IPS DF 6.9 (cell line): ENCODE measurements at regions not wholly inside any gene's neighbourhood (a gene's known extent, or its start where the extent isn't known, plus 50 kb on each side); places are given as distances from the start of the nearest gene placed in this dataset.
"Not testable (repeated sequence)": the region's sequence is repeated elsewhere in the genome, so short reads cannot be mapped to it uniquely, and the experiment has no call there.

ENCODE experiments used
- DNase-seq: peaks from one replicate; pipeline ENCODE4 v3.0.0-alpha.2; 2013; ENCODE audit warnings: low read depth, low spot score
- H3K27ac ChIP-seq: one replicate; pipeline ENCODE4 v1.5.1; 2013; ENCODE audit warnings: low read length, control low read depth
- H3K27me3 ChIP-seq: 2 replicates; pipeline ENCODE4 v1.6.1; 2013; ENCODE audit warnings: mild to moderate bottlenecking, low read length; ENCODE audit not compliant: control insufficient read depth, insufficient read depth
- H3K36me3 ChIP-seq: 2 replicates; pipeline ENCODE4 v1.6.1; 2013; ENCODE audit warnings: low read length; ENCODE audit not compliant: control insufficient read depth, insufficient read depth
- H3K4me1 ChIP-seq: 2 replicates; pipeline ENCODE4 v1.6.1; 2013; ENCODE audit warnings: low read length; ENCODE audit not compliant: control insufficient read depth, insufficient read depth
- H3K4me3 ChIP-seq: 2 replicates; pipeline ENCODE4 v1.5.1; 2013; ENCODE audit warnings: mild to moderate bottlenecking, low read length
- H3K9me3 ChIP-seq: 2 replicates; pipeline ENCODE4 v1.6.1; 2013; ENCODE audit warnings: low read length, inconsistent platforms; ENCODE audit not compliant: control insufficient read depth, insufficient read depth
- WGBS: extraction: QIAGEN DNeasy Blood & Tissue Kit; methylation state at CpG from one replicate; pipeline ENCODE4 v1.1.7; 2013; ENCODE audit warnings: mixed read lengths, missing lambda C conversion rate; ENCODE audit not compliant: insufficient read length, insufficient coverage; 5-methylcytosine and 5-hydroxymethylcytosine counted together

DNA sequence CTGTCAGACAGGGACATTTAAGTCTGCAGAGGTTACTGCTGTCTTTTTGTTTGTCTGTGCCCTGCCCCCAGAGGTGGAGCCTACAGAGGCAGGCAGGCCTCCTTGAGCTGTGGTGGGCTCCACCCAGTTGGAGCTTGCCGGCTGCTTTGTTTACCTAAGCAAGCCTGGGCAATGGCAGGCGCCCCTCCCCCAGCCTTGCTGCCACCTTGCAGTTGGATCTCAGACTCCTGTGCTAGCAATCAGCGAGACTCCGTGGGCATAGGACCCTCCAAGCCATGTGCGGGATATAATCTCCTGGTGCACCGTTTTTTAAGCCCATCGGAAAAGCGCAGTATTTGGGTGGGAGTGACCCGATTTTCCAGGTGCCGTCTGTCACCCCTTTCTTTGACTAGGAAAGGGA, 147.0 kb upstream of the ELL2 start:
- H3K9me3 ChIP-seq, H3K4me3 ChIP-seq, H3K4me1 ChIP-seq, H3K36me3 ChIP-seq, DNase-seq, H3K27me3 ChIP-seq, H3K27ac ChIP-seq: not testable (repeated sequence)
- WGBS: no CpG with 5 or more reads among the region's 10 CpGs

DNA sequence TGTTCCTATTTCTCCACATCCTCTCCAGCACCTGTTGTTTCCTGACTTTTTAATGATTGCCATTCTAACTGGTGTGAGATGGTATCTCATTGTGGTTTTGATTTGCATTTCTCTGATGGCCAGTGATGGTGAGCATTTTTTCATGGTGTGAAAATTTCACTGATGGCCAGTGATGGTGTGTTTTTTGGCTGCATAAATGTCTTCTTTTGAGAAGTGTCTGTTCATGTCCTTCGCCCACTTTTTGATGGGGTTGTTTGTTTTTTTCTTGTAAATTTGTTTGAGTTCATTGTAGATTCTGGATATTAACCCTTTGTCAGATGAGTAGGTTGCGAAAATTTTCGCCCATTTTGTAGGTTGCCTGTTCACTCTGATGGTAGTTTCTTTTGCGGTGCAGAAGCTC, 142.2 kb upstream of the ELL2 start:
- not testable (repeated sequence) for H3K27me3 ChIP-seq, DNase-seq, H3K4me1 ChIP-seq, H3K4me3 ChIP-seq, H3K9me3 ChIP-seq, H3K27ac ChIP-seq, H3K36me3 ChIP-seq
- WGBS: no CpG with 5 or more reads among the region's 4 CpGs

DNA sequence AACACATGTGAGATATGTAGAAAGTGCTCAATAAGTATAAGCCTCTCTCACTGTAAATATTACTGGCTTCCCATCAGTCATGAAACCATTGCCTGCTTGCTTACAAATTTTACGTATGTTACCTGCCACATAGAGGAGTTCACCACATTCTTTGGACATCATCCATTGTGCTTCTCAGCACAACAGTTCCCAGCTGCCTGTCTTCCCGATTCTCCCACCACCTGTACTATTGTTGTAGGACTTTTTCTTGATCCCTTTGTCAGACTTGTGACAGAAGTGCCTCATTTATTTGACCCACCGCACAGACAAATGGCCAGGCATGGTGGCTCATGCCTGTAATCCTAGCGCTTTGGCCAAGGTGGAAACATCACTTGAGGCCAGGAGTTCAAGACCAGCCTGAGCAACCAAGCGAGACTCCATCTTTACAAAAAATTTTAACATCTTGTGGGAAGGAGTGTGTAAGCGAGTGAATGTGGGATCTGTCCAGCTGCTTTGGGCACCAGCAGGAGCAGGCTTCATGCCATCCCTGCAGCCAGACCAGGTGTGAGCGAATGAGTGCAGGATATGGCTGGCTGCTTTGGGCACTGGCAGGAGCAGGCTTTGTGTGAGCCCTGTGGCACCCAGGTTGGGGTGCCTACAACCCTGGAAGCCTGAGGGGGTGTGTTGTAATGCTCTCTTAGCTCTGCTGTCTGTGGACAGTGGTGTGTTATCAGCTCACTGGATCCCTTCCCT, 139.9 kb upstream of the ELL2 start:
- Histone ChIP-seq H3K36me3 (no peaks in the 10 kb centered on the region), H3K27me3 (no peaks in the 10 kb centered on the region), H3K9me3 (no peaks in the 10 kb centered on the region), H3K4me1 (no peaks in the 10 kb centered on the region), H3K4me3 (no peak overlapping the region), H3K27ac (no peak overlapping the region)
- no peak for DNase-seq
- WGBS: no CpG with 5 or more reads among the region's 7 CpGs

DNA sequence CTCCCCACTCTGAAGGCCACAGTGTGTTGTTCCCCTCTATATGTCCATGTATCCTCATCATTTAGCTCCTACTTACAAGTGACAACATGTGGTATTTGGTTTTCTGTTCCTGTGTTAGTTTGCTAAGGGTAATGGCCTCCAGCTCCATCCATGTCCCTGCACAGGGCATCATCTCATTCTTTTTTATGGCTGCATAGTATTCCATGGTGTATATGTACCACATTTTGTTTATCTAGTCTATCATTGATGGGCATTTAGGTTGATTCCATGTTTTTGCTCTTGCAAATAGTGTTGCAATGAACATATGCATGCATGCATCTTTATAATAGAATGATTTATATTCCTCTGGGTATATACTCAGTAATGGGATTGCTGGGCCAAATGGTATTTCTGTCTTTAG, 135.8 kb upstream of the ELL2 start:
- not testable (repeated sequence) for H3K4me1 ChIP-seq, H3K27me3 ChIP-seq, H3K9me3 ChIP-seq, H3K27ac ChIP-seq, DNase-seq, H3K36me3 ChIP-seq, H3K4me3 ChIP-seq

DNA sequence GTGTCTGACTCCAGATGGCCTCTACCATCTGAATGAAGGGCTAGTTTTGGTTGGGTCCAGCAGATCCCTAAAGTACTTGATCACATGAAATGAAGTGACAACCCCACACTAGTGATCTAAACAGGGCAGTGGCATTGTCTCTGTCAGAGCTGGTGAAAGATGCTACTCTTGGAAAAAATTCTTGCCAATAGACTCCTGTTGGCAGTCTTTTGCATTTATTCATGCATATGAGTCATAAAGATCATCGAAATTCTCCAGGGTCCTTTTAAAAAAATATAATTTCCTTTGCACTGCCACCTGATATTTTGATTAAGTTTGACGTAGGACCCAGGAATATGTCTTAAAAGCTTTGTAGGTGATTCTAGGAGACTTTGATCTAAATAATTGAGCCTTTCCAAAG, 135.1 kb upstream of the ELL2 start:
- Histone ChIP-seq H3K27ac (no peak overlapping the region), H3K4me1 (peaks cover 1% of the 10 kb centered on the region; the same call in 1 of the 2 replicates), H3K9me3 (no peaks in the 10 kb centered on the region), H3K36me3 (no peaks in the 10 kb centered on the region), H3K4me3 (no peak overlapping the region), H3K27me3 (no peaks in the 10 kb centered on the region)
- no CpG with 5 or more reads among the region's 2 CpGs for WGBS
- no peak for DNase-seq

DNA sequence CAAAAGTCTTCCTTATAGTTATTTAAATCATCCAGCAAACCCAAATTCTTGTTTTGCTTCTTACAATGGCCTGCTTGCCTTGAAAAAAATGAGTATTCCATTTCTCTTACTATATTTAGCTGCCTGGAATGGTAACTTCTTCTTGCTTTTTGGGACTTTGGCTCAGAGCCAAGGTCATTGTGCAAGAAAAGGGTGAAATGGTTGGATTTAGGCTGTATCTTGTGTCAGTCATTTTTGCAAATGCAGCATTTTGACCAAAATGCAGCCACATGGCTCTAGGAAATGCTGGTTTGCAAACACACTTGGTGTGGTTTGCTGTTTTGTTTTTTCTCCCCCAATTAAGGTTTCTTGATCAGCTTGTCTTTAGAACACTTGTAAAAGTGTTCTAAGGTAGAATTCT, 133.3 kb upstream of the ELL2 start:
- Histone ChIP-seq H3K4me1 (peaks cover 1% of the 10 kb centered on the region; the same call in 1 of the 2 replicates), H3K4me3 (no peak overlapping the region), H3K27ac (no peak overlapping the region), H3K9me3 (no peaks in the 10 kb centered on the region), H3K36me3 (no peaks in the 10 kb centered on the region), H3K27me3 (no peaks in the 10 kb centered on the region)
- no peak for DNase-seq

DNA sequence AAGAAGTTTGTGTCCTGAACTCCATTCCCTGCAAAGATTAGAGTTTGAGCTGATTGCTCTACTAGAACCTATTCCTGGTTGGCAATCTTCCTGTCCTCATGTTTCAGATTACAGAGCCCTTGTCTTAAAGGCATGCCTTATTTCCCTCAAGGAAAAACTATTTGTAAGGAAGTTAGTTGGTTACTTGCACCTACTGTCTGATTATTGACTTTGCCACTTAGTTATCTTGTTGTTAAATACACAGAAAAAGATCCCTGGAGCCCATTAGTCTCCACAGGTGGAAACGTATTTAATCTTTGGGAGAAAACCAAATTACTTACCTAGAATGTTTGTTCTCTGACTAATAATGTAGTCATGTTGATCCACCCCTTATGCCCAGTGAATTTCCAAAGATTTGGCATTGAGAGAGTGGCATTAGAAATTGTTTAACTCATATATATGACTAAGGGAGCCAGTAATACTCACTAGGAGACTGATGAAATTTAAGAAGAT, 132.3 kb upstream of the ELL2 start:
- Histone ChIP-seq H3K36me3 (no peaks in the 10 kb centered on the region), H3K4me1 (peaks cover 1% of the 10 kb centered on the region; the same call in 1 of the 2 replicates), H3K9me3 (no peaks in the 10 kb centered on the region), H3K4me3 (no peak overlapping the region), H3K27me3 (no peaks in the 10 kb centered on the region), H3K27ac (no peak overlapping the region)
- no peak for DNase-seq
- WGBS: no CpG with 5 or more reads among the region's 1 CpG

DNA sequence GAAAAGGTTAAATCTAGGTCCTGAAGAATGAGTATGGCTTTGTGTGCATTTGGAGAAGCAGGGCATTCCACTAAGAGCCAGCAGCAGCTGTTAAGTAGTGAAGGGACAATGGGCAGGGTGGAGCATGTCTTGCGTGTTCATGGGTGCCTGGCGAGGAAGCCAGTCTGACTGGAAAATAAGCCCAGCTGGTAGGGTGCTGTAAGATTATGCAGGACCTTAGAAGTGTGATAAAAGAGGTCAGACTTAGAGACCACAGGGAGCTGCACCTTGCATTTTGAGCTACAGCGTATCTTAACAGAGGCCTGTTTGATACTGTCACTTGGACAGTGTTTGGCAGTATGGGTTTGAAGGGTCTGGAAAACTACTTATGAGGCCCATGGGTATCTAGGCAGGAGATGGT, 131.7 kb upstream of the ELL2 start:
- H3K27ac ChIP-seq: no peak overlapping the region
- WGBS: no CpG with 5 or more reads among the region's 3 CpGs

DNA sequence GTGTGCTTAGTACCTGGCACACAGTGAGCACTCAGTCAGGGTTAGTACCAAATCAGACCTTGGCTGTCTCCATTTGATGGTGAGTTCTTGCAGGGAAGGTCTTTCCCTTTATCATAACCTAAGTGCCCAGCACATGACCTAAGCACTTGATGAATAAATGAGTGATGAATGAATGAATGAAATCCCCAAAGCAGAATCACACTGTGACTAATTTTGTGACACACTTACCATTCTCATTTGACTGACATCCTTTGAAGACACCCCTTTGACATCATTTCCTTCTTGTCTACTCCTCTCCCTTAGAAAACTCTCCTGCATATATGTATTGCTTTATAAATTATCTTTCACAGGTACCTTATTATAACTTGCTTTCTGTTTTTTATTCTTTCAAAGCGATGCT, 130.2 kb upstream of the ELL2 start:
- Histone ChIP-seq H3K27ac (no peak overlapping the region), H3K9me3 (no peaks in the 10 kb centered on the region)

More for the DNA sequence above, 131.7 kb upstream of the ELL2 start:
- Histone ChIP-seq H3K27me3 (no peaks in the 10 kb centered on the region), H3K36me3 (no peaks in the 10 kb centered on the region), H3K4me3 (no peak overlapping the region), H3K4me1 (peaks cover 3% of the 10 kb centered on the region), H3K9me3 (no peaks in the 10 kb centered on the region)
- DNase-seq: no peak

DNA sequence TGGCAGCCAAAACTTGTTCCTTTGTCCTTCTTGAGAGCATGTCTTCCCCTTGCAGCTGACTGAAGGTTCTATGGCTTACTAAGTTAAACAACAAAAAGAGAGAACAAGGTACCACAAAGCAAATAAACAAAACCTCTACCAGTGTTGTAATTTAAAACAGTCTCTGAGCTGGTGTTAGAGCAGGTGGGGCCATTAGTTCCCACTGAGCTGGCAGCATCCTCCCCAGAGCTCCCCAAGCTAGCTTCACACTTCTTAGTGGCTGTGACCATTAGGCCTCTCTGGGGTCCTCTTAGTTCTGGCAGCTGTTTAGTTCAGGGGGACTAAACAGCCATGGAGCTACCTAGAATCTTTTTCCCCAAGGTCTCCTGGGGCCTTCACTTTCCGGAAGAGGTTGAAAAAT, 128.6 kb upstream of the ELL2 start:
- H3K27ac ChIP-seq: no peak overlapping the region
- no CpG with 5 or more reads among the region's 1 CpG for WGBS

More for the DNA sequence above, 130.2 kb upstream of the ELL2 start:
- no peaks in the 10 kb centered on the region for H3K27me3 ChIP-seq
- no peak for DNase-seq
- no peak overlapping the region for H3K4me3 ChIP-seq
- peaks cover 3% of the 10 kb centered on the region for H3K4me1 ChIP-seq
- no CpG with 5 or more reads among the region's 1 CpG for whole genome bisulfite sequencing
- H3K36me3 ChIP-seq: no peaks in the 10 kb centered on the region

More for the DNA sequence above, 128.6 kb upstream of the ELL2 start:
- no peak for DNase-seq
- H3K4me1 ChIP-seq: peaks cover 3% of the 10 kb centered on the region
- no peaks in the 10 kb centered on the region for H3K27me3 ChIP-seq
- no peak overlapping the region for H3K4me3 ChIP-seq
- no peaks in the 10 kb centered on the region for H3K9me3 ChIP-seq
- no peaks in the 10 kb centered on the region for H3K36me3 ChIP-seq
